Neural progenitor cell (in vitro differentiated cells): ENCODE measurements at regions not wholly inside any gene's neighbourhood (a gene's known extent, or its start where the extent isn't known, plus 50 kb on each side); places are given as distances from the start of the nearest gene placed in this dataset.

ENCODE experiments used
- DNase-seq: peaks from one replicate; pipeline ENCODE4 v3.0.0-alpha.2; 2016; ENCODE audit warnings: low spot score
- H2AFZ ChIP-seq: fragments of 200-600 bp; sonication (generic); replicated peaks from 2 replicates; pipeline ENCODE4 v1.6.1; 2016; ENCODE audit warnings: antibody characterized with exemption
- H3F3A ChIP-seq: fragments of 200-600 bp; sonication (generic); 2 replicates; pipeline ENCODE4 v1.6.1; 2016; ENCODE audit warnings: antibody characterized with exemption, low read depth
- H3K27ac ChIP-seq: fragments of 200-600 bp; sonication (generic); 2 replicates; pipeline ENCODE4 v1.5.1; 2016; ENCODE audit warnings: mild to moderate bottlenecking
- H3K27me3 ChIP-seq: fragments of 200-600 bp; sonication (generic); 2 replicates; pipeline ENCODE4 v1.6.1; 2016; ENCODE audit warnings: mild to moderate bottlenecking, moderate library complexity
- H3K36me3 ChIP-seq: fragments of 200-600 bp; sonication (generic); 2 replicates; pipeline ENCODE4 v1.5.1; 2016
- H3K4me1 ChIP-seq: fragments of 200-600 bp; sonication (generic); 2 replicates; pipeline ENCODE4 v1.6.1; 2016; ENCODE audit warnings: mixed run types
- H3K4me2 ChIP-seq: fragments of 200-600 bp; sonication (generic); 2 replicates; pipeline ENCODE4 v1.6.1; 2016
- H3K4me3 ChIP-seq: fragments of 200-600 bp; sonication (generic); 2 replicates; pipeline ENCODE4 v1.5.1; 2016
- H3K79me2 ChIP-seq: fragments of 200-600 bp; sonication (generic); 2 replicates; pipeline ENCODE4 v1.6.1; 2016; ENCODE audit warnings: low read depth
- H3K9ac ChIP-seq: fragments of 200-600 bp; sonication (generic); 2 replicates; pipeline ENCODE4 v1.6.1; 2016
- H3K9me3 ChIP-seq: fragments of 200-600 bp; sonication (generic); 2 replicates; pipeline ENCODE4 v1.5.1; 2016; ENCODE audit warnings: low read depth
- H4K20me1 ChIP-seq: fragments of 200-600 bp; sonication (generic); 2 replicates; pipeline ENCODE4 v1.6.1; 2016; ENCODE audit warnings: low read depth
- H3K27ac Mint-ChIP-seq: 3 replicates; pipeline ENCODE4 v1.8.0; 2021; ENCODE audit warnings: mixed read lengths
- H3K27me3 Mint-ChIP-seq: 2 replicates; pipeline ENCODE4 v1.8.0; 2022; ENCODE audit warnings: low read depth, mild to moderate bottlenecking, inconsistent platforms, moderate library complexity, mixed read lengths; ENCODE audit not compliant: insufficient read depth
- H3K36me3 Mint-ChIP-seq: 3 replicates; pipeline ENCODE4 v1.8.0; 2021; ENCODE audit warnings: mixed read lengths
- H3K4me1 Mint-ChIP-seq: 3 replicates; pipeline ENCODE4 v1.8.0; 2021; ENCODE audit warnings: mixed read lengths
- H3K4me3 Mint-ChIP-seq: 3 replicates; pipeline ENCODE4 v1.8.0; 2021; ENCODE audit warnings: mild to moderate bottlenecking, moderate library complexity, mixed read lengths
- H3K9me3 Mint-ChIP-seq: 3 replicates; pipeline ENCODE4 v1.8.0; 2020; ENCODE audit warnings: mixed read lengths
- CTCF ChIP-seq: fragments of 200-600 bp; sonication (generic); IDR thresholded peaks from 2 replicates; pipeline ENCODE4 v1.5.1; 2017; ENCODE audit warnings: antibody characterized with exemption, mild to moderate bottlenecking
- EZH2 ChIP-seq: fragments of 200-600 bp; sonication (generic); IDR thresholded peaks from 2 replicates; pipeline ENCODE4 v1.6.1; 2017; ENCODE audit warnings: antibody characterized with exemption, mild to moderate bottlenecking, moderate library complexity
- EZH2phosphoT487 ChIP-seq: fragments of 200-600 bp; sonication (generic); IDR thresholded peaks from 2 replicates; pipeline ENCODE4 v1.6.1; 2017; ENCODE audit warnings: antibody characterized with exemption

GRCh38 chr18:1425679-1426078 is 521.0 kb downstream of the ADCYAP1 start:
- no peak overlapping the region for H3K27ac Mint-ChIP-seq
- no peak for TF ChIP-seq CTCF
- TF ChIP-seq EZH2phosphoT487 = peak; percentile 57
- TF ChIP-seq EZH2 = no peak
- no peaks in the 10 kb centered on the region for H3F3A ChIP-seq

GRCh38 chr18:1435487-1435886 is 530.8 kb downstream of the ADCYAP1 start:
- Mint-ChIP-seq H3K36me3 (no peaks in the 10 kb centered on the region), H3K4me3 (no peak overlapping the region), H3K27me3 (no peaks in the 10 kb centered on the region), H3K27ac (no peak overlapping the region), H3K4me1 (peaks cover 3% of the 10 kb centered on the region), H3K9me3 (no peaks in the 10 kb centered on the region)
- Histone ChIP-seq H3K4me3 (no peak overlapping the region), H3K4me2 (no peak overlapping the region), H3K36me3 (no peaks in the 10 kb centered on the region), H3K4me1 (no peaks in the 10 kb centered on the region), H3K27me3 (no peaks in the 10 kb centered on the region), H4K20me1 (no peaks in the 10 kb centered on the region), H3K27ac (no peak overlapping the region), H3K9me3 (no peaks in the 10 kb centered on the region), H3F3A (no peaks in the 10 kb centered on the region), H2AFZ (no peak overlapping the region), H3K9ac (no peak overlapping the region), H3K79me2 (no peaks in the 10 kb centered on the region)
- DNase-seq = no peak
- no peak for TF ChIP-seq CTCF
- TF ChIP-seq EZH2phosphoT487 = no peak
- no peak for TF ChIP-seq EZH2

More at GRCh38 chr18:1425679-1426078, 521.0 kb downstream of the ADCYAP1 start:
- peak; percentile 21 for DNase-seq
- no peak overlapping the region for H3K4me2 ChIP-seq
- no peaks in the 10 kb centered on the region for H3K79me2 ChIP-seq
- H3K4me1 ChIP-seq = peaks cover 14% of the 10 kb centered on the region
- H3K36me3 ChIP-seq = no peaks in the 10 kb centered on the region
- H3K9me3 Mint-ChIP-seq = no peaks in the 10 kb centered on the region
- no peaks in the 10 kb centered on the region for H3K36me3 Mint-ChIP-seq
- no peaks in the 10 kb centered on the region for H3K9me3 ChIP-seq
- H3K27me3 ChIP-seq = no peaks in the 10 kb centered on the region
- no peaks in the 10 kb centered on the region for H3K27me3 Mint-ChIP-seq
- no peak overlapping the region for H3K4me3 ChIP-seq
- peaks cover 1% of the 10 kb centered on the region for H3K4me1 Mint-ChIP-seq
- no peak overlapping the region for H3K4me3 Mint-ChIP-seq
- no peak overlapping the region for H2AFZ ChIP-seq
- no peak overlapping the region for H3K9ac ChIP-seq
- H3K27ac ChIP-seq = no peak overlapping the region
- no peaks in the 10 kb centered on the region for H4K20me1 ChIP-seq

GRCh38 chr18:1436199-1436598 is 531.5 kb downstream of the ADCYAP1 start:
- Histone ChIP-seq H3F3A (no peaks in the 10 kb centered on the region), H3K27ac (no peak overlapping the region), H3K36me3 (no peaks in the 10 kb centered on the region), H3K79me2 (no peaks in the 10 kb centered on the region), H3K9ac (no peak overlapping the region), H3K9me3 (no peaks in the 10 kb centered on the region), H2AFZ (no peak overlapping the region), H3K4me2 (no peak overlapping the region), H3K4me1 (no peaks in the 10 kb centered on the region), H3K27me3 (no peaks in the 10 kb centered on the region), H4K20me1 (no peaks in the 10 kb centered on the region), H3K4me3 (no peak overlapping the region)
- no peak overlapping the region for H3K4me3 Mint-ChIP-seq
- no peak overlapping the region for H3K27ac Mint-ChIP-seq
- no peaks in the 10 kb centered on the region for H3K27me3 Mint-ChIP-seq
- DNase-seq = no peak
- H3K36me3 Mint-ChIP-seq = no peaks in the 10 kb centered on the region
- no peaks in the 10 kb centered on the region for H3K4me1 Mint-ChIP-seq
- no peaks in the 10 kb centered on the region for H3K9me3 Mint-ChIP-seq
- TF ChIP-seq EZH2 (no peak), EZH2phosphoT487 (no peak), CTCF (no peak)
